ENCODE measurements at regions not wholly inside any gene's neighbourhood (a gene's known extent, or its start where the extent isn't known, plus 50 kb on each side); places are given as distances from the start of the nearest gene placed in this dataset.

- Histone ChIP-seq H3K36me3 (ENCODE audit: control insufficient read depth in 4 of 4, insufficient read depth in 3 of 4, low read depth in 1 of 4, low read length in 3 of 4) (no peaks in the 10 kb centered on the region), H3K27ac (ENCODE audit: low read depth in 1 of 2, low read length in 2 of 2) (no peak overlapping the region), H3K9ac (ENCODE audit: low read depth in 1 of 2, low read length in 2 of 2) (no peak overlapping the region), H3K27me3 (ENCODE audit: control insufficient read depth in 4 of 4, insufficient read depth in 4 of 4, low read length in 3 of 4) (no peaks in the 10 kb centered on the region), H3K4me1 (ENCODE audit: control insufficient read depth in 4 of 4, insufficient read depth in 4 of 4, low read length in 3 of 4) (no peaks in the 10 kb centered on the region), H3K4me3 (ENCODE audit: low read depth in 1 of 3, low read length in 3 of 3) (no peak overlapping the region), H3K9me3 (ENCODE audit: control insufficient read depth in 4 of 4, low read length in 3 of 4) (peaks cover 5 to 10% (median 8%) of the 10 kb centered on the region in 4 donors)
- DNase-seq (ENCODE audit: low spot score) = no peak
- TF ChIP-seq NR2F2 (IDR thresholded peaks at IDR 0.05) (no peak), SP1 (IDR thresholded peaks at IDR 0.05) (no peak), GABPA (IDR thresholded peaks at IDR 0.05 in 1 of 2, conservative IDR thresholded peaks at IDR 0.05 in 1 of 2) (no peak), HNF4A (conservative IDR thresholded peaks at IDR 0.05) (no peak), TAF1 (conservative IDR thresholded peaks at IDR 0.05) (no peak)
- TF ChIP-seq, protein P1, sequence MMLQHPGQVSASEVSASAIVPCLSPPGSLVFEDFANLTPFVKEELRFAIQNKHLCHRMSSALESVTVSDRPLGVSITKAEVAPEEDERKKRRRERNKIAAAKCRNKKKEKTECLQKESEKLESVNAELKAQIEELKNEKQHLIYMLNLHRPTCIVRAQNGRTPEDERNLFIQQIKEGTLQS (IDR thresholded peaks at IDR 0.05) = no peak
- 74% methylated on average over 8 of the region's 8 CpGs for WGBS
Observed at GRCh38 chr13:85853161-85853894, 54.1 kb upstream of the SLITRK6 start.

Data from liver (tissue), 7 donors.